Peyer's patch (tissue), 4 donors: ENCODE measurements at regions not wholly inside any gene's neighbourhood (a gene's known extent, or its start where the extent isn't known, plus 50 kb on each side); places are given as distances from the start of the nearest gene placed in this dataset.
"Not testable (repeated sequence)": the region's sequence is repeated elsewhere in the genome, so short reads cannot be mapped to it uniquely, and the experiment has no call there.

Source experiments
- POLR2A ChIP-seq, 2 donors: fragments of 450-650 bp; IDR thresholded peaks; one replicate each; pipeline ENCODE4 v1.5.1; 2017; ENCODE audit warnings: antibody characterized with exemption in 2 of 2, mild to moderate bottlenecking in 2 of 2, moderate library complexity in 2 of 2
- TF ChIP-seq, protein P1 (sequence below), 6 experiments: fragments of 450-650 bp in 4 of 6; fragments of 200-600 bp in 2 of 6; sonication (generic) in 1 of 6; IDR thresholded peaks; one replicate each; pipeline ENCODE4 v1.5.1; 2017 to 2019; ENCODE audit warnings: antibody characterized with exemption in 6 of 6, mild to moderate bottlenecking in 3 of 6, moderate library complexity in 1 of 6

- TF ChIP-seq POLR2A (IDR thresholded peaks at IDR 0.05) = not testable (repeated sequence)
- TF ChIP-seq, protein P1, sequence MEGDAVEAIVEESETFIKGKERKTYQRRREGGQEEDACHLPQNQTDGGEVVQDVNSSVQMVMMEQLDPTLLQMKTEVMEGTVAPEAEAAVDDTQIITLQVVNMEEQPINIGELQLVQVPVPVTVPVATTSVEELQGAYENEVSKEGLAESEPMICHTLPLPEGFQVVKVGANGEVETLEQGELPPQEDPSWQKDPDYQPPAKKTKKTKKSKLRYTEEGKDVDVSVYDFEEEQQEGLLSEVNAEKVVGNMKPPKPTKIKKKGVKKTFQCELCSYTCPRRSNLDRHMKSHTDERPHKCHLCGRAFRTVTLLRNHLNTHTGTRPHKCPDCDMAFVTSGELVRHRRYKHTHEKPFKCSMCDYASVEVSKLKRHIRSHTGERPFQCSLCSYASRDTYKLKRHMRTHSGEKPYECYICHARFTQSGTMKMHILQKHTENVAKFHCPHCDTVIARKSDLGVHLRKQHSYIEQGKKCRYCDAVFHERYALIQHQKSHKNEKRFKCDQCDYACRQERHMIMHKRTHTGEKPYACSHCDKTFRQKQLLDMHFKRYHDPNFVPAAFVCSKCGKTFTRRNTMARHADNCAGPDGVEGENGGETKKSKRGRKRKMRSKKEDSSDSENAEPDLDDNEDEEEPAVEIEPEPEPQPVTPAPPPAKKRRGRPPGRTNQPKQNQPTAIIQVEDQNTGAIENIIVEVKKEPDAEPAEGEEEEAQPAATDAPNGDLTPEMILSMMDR (IDR thresholded peaks at IDR 0.05) = not testable (repeated sequence)
Measured at GRCh38 chr2:226456144-226456543, 343.5 kb downstream of the IRS1 start.
